ENCODE measurements at regions not wholly inside any gene's neighbourhood (a gene's known extent, or its start where the extent isn't known, plus 50 kb on each side); places are given as distances from the start of the nearest gene placed in this dataset.

- H3K4me3 ChIP-seq (replicated peaks; ENCODE audit: low read depth, low read length) = no peak overlapping the region
- no peak for DNase-seq (ENCODE audit: low read depth)
- TF ChIP-seq, protein P1, sequence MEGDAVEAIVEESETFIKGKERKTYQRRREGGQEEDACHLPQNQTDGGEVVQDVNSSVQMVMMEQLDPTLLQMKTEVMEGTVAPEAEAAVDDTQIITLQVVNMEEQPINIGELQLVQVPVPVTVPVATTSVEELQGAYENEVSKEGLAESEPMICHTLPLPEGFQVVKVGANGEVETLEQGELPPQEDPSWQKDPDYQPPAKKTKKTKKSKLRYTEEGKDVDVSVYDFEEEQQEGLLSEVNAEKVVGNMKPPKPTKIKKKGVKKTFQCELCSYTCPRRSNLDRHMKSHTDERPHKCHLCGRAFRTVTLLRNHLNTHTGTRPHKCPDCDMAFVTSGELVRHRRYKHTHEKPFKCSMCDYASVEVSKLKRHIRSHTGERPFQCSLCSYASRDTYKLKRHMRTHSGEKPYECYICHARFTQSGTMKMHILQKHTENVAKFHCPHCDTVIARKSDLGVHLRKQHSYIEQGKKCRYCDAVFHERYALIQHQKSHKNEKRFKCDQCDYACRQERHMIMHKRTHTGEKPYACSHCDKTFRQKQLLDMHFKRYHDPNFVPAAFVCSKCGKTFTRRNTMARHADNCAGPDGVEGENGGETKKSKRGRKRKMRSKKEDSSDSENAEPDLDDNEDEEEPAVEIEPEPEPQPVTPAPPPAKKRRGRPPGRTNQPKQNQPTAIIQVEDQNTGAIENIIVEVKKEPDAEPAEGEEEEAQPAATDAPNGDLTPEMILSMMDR (IDR thresholded peaks at IDR 0.05; ENCODE audit: low read length, missing control alignments) = no peak
Observed at GRCh38 chr7:12974451-12975166, 287.2 kb downstream of the ARL4A start.

- DNase-seq (ENCODE audit: low read depth) = peak; percentile 8
- H3K4me3 ChIP-seq (replicated peaks; ENCODE audit: low read depth, low read length) = no peak overlapping the region
- TF ChIP-seq, protein P1 (IDR thresholded peaks at IDR 0.05; ENCODE audit: low read length, missing control alignments) = no peak
Observed at GRCh38 chr7:12975412-12975811, 288.0 kb downstream of the ARL4A start.

DNA sequence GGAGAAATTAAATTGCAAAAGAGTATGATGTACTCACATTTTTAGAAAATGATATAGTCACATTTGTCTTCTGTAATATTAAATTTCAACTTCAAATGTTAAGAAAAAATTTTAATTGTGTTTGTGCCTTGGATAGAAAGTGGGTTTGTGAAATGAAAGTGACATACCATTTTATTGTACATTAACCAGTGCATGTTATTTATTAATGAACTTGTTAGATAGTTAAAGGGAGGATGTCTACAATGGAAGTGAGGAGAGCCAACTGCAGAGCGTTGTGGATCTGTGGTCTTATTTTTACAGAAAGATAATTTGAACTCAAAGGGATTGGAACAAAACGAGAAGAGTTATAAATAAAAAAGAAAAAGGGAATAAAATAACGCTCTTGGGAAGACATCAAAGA lies 291.7 kb downstream of the ARL4A start:
- no peak overlapping the region for H3K4me3 ChIP-seq (replicated peaks; ENCODE audit: low read depth, low read length)
- TF ChIP-seq, protein P1 (IDR thresholded peaks at IDR 0.05; ENCODE audit: low read length, missing control alignments) = no peak
- DNase-seq (ENCODE audit: low read depth) = no peak

GRCh38 chr7:12982178-12982577 lies 294.7 kb downstream of the ARL4A start:
- DNase-seq (ENCODE audit: low read depth) = no peak
- TF ChIP-seq, protein P1 (IDR thresholded peaks at IDR 0.05; ENCODE audit: low read length, missing control alignments) = no peak
- no peak overlapping the region for H3K4me3 ChIP-seq (replicated peaks; ENCODE audit: low read depth, low read length)

DNA sequence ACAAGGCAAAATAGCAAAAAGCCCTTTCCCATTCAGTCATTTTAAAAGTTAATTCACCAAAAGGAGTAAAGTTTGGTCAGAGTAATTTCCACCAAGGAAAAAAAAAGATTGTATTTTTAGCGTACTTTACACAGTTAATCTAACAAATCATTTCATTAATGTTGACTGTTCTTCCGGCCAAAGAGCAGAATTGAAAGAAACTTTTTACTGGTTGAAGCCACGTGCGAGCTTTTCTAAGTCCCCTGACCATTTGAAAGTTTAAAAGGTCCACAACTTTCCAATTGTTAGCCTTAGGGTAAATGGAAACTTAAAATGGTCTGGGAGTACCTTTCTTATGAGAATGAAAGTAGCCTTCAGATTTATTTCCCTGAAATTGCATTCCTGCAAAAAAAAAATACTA lies 296.7 kb downstream of the ARL4A start:
- DNase-seq (ENCODE audit: low read depth) = no peak
- no peak overlapping the region for H3K4me3 ChIP-seq (replicated peaks; ENCODE audit: low read depth, low read length)
- TF ChIP-seq, protein P1 (IDR thresholded peaks at IDR 0.05; ENCODE audit: low read length, missing control alignments) = no peak

- no peak overlapping the region for H3K4me3 ChIP-seq (replicated peaks; ENCODE audit: low read depth, low read length)
- TF ChIP-seq, protein P1 (IDR thresholded peaks at IDR 0.05; ENCODE audit: low read length, missing control alignments) = no peak
- DNase-seq (ENCODE audit: low read depth) = no peak
Observed at GRCh38 chr7:12985228-12985627, 297.8 kb downstream of the ARL4A start.

GRCh38 chr7:12985752-12986151 lies 298.3 kb downstream of the ARL4A start:
- H3K4me3 ChIP-seq (replicated peaks; ENCODE audit: low read depth, low read length) = no peak overlapping the region
- DNase-seq (ENCODE audit: low read depth) = no peak
- TF ChIP-seq, protein P1 (IDR thresholded peaks at IDR 0.05; ENCODE audit: low read length, missing control alignments) = no peak
